ENCODE measurements at regions not wholly inside any gene's neighbourhood (a gene's known extent, or its start where the extent isn't known, plus 50 kb on each side); places are given as distances from the start of the nearest gene placed in this dataset.

- no peaks in the 10 kb centered on the region for H3K36me3 ChIP-seq (ENCODE audit: control insufficient read depth, insufficient read depth, low read length)
- no peaks in the 10 kb centered on the region for H3K4me1 ChIP-seq (ENCODE audit: control insufficient read depth, insufficient read depth, low read length)
- no peaks in the 10 kb centered on the region for H3K27me3 ChIP-seq (ENCODE audit: control insufficient read depth, insufficient read depth, low read length)
- no peak overlapping the region for H3K4me3 ChIP-seq (ENCODE audit: low read depth, low read length)
- no peaks in the 10 kb centered on the region for H3K9me3 ChIP-seq (ENCODE audit: control insufficient read depth, insufficient read depth, low read length)
- H3K9ac ChIP-seq (ENCODE audit: low read depth, low read length) = no peak overlapping the region
Observed at GRCh38 chr2:150610670-150611279, 123.3 kb upstream of the RND3 start.

- H3K4me1 ChIP-seq (ENCODE audit: control insufficient read depth, insufficient read depth, low read length) = no peaks in the 10 kb centered on the region
- no peaks in the 10 kb centered on the region for H3K27me3 ChIP-seq (ENCODE audit: control insufficient read depth, insufficient read depth, low read length)
- H3K9me3 ChIP-seq (ENCODE audit: control insufficient read depth, insufficient read depth, low read length) = no peaks in the 10 kb centered on the region
- H3K9ac ChIP-seq (ENCODE audit: low read depth, low read length) = no peak overlapping the region
- no peak overlapping the region for H3K4me3 ChIP-seq (ENCODE audit: low read depth, low read length)
- no peaks in the 10 kb centered on the region for H3K36me3 ChIP-seq (ENCODE audit: control insufficient read depth, insufficient read depth, low read length)
Observed at GRCh38 chr2:150609831-150610582, 122.5 kb upstream of the RND3 start.

DNA sequence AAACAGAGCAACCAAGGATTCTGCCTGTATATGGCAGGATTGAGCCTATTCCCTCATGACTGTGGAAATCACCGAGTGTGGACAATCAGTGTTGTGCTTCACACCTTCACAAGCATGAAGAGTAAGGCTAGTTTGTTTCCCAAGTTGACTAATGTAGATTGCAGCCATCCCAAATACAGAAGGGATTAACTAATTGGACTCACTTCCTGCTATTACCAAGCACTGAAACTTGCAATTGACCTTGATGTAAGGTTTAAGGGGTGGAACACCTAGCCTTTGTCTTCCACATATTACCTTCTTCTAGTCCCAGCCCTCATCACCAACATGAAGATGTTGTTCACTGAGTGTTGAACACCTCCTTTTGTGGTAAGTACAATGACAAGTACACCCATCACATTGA lies 120.9 kb upstream of the RND3 start:
- H3K4me3 ChIP-seq (ENCODE audit: low read depth, low read length) = no peak overlapping the region
- no peaks in the 10 kb centered on the region for H3K9me3 ChIP-seq (ENCODE audit: control insufficient read depth, insufficient read depth, low read length)
- H3K27me3 ChIP-seq (ENCODE audit: control insufficient read depth, insufficient read depth, low read length) = no peaks in the 10 kb centered on the region
- no peaks in the 10 kb centered on the region for H3K4me1 ChIP-seq (ENCODE audit: control insufficient read depth, insufficient read depth, low read length)
- H3K36me3 ChIP-seq (ENCODE audit: control insufficient read depth, insufficient read depth, low read length) = no peaks in the 10 kb centered on the region
- H3K9ac ChIP-seq (ENCODE audit: low read depth, low read length) = no peak overlapping the region

GRCh38 chr2:150607390-150607811 lies 119.9 kb upstream of the RND3 start:
- no peaks in the 10 kb centered on the region for H3K36me3 ChIP-seq (ENCODE audit: control insufficient read depth, insufficient read depth, low read length)
- no peaks in the 10 kb centered on the region for H3K4me1 ChIP-seq (ENCODE audit: control insufficient read depth, insufficient read depth, low read length)
- no peaks in the 10 kb centered on the region for H3K9me3 ChIP-seq (ENCODE audit: control insufficient read depth, insufficient read depth, low read length)
- H3K27me3 ChIP-seq (ENCODE audit: control insufficient read depth, insufficient read depth, low read length) = no peaks in the 10 kb centered on the region
- no peak overlapping the region for H3K4me3 ChIP-seq (ENCODE audit: low read depth, low read length)
- no peak overlapping the region for H3K9ac ChIP-seq (ENCODE audit: low read depth, low read length)

GRCh38 chr2:150606380-150607060 lies 119.1 kb upstream of the RND3 start:
- Histone ChIP-seq H3K9me3 (ENCODE audit: control insufficient read depth, insufficient read depth, low read length) (no peaks in the 10 kb centered on the region), H3K4me3 (ENCODE audit: low read depth, low read length) (no peak overlapping the region), H3K36me3 (ENCODE audit: control insufficient read depth, insufficient read depth, low read length) (no peaks in the 10 kb centered on the region), H3K4me1 (ENCODE audit: control insufficient read depth, insufficient read depth, low read length) (no peaks in the 10 kb centered on the region), H3K27me3 (ENCODE audit: control insufficient read depth, insufficient read depth, low read length) (no peaks in the 10 kb centered on the region), H3K9ac (ENCODE audit: low read depth, low read length) (no peak overlapping the region)

DNA sequence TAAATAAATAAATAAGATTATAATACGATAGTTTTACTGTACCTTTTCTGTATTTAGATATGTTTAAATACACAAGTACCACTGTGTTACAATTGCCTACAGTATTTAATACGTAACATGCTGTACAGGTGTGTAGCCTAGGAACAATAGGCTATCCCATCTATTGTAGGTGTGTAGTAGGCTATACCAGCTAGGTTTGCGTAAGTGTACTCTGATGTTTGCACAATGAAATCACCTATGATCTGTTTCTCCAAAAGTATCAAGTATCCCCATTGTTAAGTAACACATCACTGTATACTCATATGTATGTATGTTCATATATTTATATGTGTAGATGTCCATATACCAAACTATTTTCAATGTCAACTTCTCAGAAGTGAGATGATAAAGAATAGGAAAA lies 118.2 kb upstream of the RND3 start:
- Histone ChIP-seq H3K9ac (ENCODE audit: low read depth, low read length) (no peak overlapping the region), H3K9me3 (ENCODE audit: control insufficient read depth, insufficient read depth, low read length) (no peaks in the 10 kb centered on the region), H3K4me3 (ENCODE audit: low read depth, low read length) (no peak overlapping the region), H3K27me3 (ENCODE audit: control insufficient read depth, insufficient read depth, low read length) (no peaks in the 10 kb centered on the region), H3K4me1 (ENCODE audit: control insufficient read depth, insufficient read depth, low read length) (no peaks in the 10 kb centered on the region), H3K36me3 (ENCODE audit: control insufficient read depth, insufficient read depth, low read length) (no peaks in the 10 kb centered on the region)

GRCh38 chr2:150601280-150602038 lies 114.0 kb upstream of the RND3 start:
- H3K4me3 ChIP-seq (ENCODE audit: low read depth, low read length) = no peak overlapping the region
- H3K9me3 ChIP-seq (ENCODE audit: control insufficient read depth, insufficient read depth, low read length) = no peaks in the 10 kb centered on the region
- no peaks in the 10 kb centered on the region for H3K27me3 ChIP-seq (ENCODE audit: control insufficient read depth, insufficient read depth, low read length)
- no peaks in the 10 kb centered on the region for H3K36me3 ChIP-seq (ENCODE audit: control insufficient read depth, insufficient read depth, low read length)
- no peaks in the 10 kb centered on the region for H3K4me1 ChIP-seq (ENCODE audit: control insufficient read depth, insufficient read depth, low read length)
- H3K9ac ChIP-seq (ENCODE audit: low read depth, low read length) = no peak overlapping the region

- Histone ChIP-seq H3K4me3 (ENCODE audit: low read depth, low read length) (no peak overlapping the region), H3K9ac (ENCODE audit: low read depth, low read length) (no peak overlapping the region), H3K4me1 (ENCODE audit: control insufficient read depth, insufficient read depth, low read length) (no peaks in the 10 kb centered on the region), H3K27me3 (ENCODE audit: control insufficient read depth, insufficient read depth, low read length) (no peaks in the 10 kb centered on the region), H3K36me3 (ENCODE audit: control insufficient read depth, insufficient read depth, low read length) (no peaks in the 10 kb centered on the region), H3K9me3 (ENCODE audit: control insufficient read depth, insufficient read depth, low read length) (no peaks in the 10 kb centered on the region)
Observed at GRCh38 chr2:150599889-150600288, 112.4 kb upstream of the RND3 start.

DNA sequence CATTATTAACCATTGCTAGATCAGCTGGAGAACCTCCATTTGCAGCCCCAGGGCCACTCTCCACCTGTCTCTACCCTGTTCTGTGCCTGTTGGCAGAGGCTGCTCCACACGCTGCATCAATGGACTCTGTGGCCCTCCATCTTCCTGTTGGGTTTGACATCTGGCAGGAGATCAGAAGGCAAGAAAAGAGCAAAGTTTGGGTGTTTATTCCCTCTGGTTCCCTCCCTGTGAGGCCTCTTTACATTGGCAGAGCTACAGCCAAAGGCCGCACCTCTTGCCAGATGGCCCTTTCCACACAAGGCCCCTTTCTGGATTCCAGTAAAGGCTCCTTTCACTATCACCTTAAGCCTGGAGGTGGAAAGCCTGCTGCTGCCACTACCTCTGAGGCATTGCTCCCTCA lies 110.9 kb upstream of the RND3 start:
- H3K4me1 ChIP-seq (ENCODE audit: control insufficient read depth, insufficient read depth, low read length) = no peaks in the 10 kb centered on the region
- no peak overlapping the region for H3K9ac ChIP-seq (ENCODE audit: low read depth, low read length)
- H3K4me3 ChIP-seq (ENCODE audit: low read depth, low read length) = no peak overlapping the region
- no peaks in the 10 kb centered on the region for H3K9me3 ChIP-seq (ENCODE audit: control insufficient read depth, insufficient read depth, low read length)
- H3K36me3 ChIP-seq (ENCODE audit: control insufficient read depth, insufficient read depth, low read length) = no peaks in the 10 kb centered on the region
- H3K27me3 ChIP-seq (ENCODE audit: control insufficient read depth, insufficient read depth, low read length) = no peaks in the 10 kb centered on the region

DNA sequence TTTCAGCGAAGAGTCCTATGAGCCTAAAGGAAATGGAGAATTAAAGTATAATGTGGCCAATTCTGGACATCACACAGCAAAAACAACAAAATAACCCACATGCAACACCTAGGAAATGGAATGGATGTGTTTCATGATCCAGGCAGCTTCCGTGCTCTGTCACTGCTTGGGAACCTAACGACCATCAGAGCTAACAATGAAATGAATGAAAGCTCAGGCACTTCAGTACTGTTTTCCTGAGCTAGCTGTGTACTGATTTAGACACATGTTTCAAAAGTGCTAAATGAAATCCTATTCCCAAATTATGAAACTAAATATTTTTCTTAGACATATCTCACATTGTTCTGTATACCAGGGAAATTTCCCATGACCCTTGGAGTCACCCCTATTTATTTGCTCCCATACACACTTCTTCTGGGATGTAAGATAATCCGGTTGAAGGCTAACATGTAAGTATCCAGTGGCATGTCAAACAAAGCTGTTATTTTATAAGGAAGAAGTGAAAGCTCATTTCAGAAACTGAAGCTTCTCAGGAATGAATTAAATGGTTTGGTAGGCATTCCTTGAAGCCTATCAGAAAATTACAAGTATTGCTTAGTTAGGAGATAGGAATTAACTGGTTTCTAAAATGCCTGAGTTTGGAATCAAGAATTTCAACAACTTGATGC lies 108.5 kb upstream of the RND3 start:
- H3K9me3 ChIP-seq (ENCODE audit: control insufficient read depth, insufficient read depth, low read length) = no peaks in the 10 kb centered on the region
- no peaks in the 10 kb centered on the region for H3K27me3 ChIP-seq (ENCODE audit: control insufficient read depth, insufficient read depth, low read length)
- no peaks in the 10 kb centered on the region for H3K36me3 ChIP-seq (ENCODE audit: control insufficient read depth, insufficient read depth, low read length)

GRCh38 chr2:150594299-150594698 lies 106.8 kb upstream of the RND3 start:
- H3K9ac ChIP-seq (ENCODE audit: low read depth, low read length) = no peak overlapping the region
- H3K27me3 ChIP-seq (ENCODE audit: control insufficient read depth, insufficient read depth, low read length) = no peaks in the 10 kb centered on the region
- no peaks in the 10 kb centered on the region for H3K4me1 ChIP-seq (ENCODE audit: control insufficient read depth, insufficient read depth, low read length)
- no peak overlapping the region for H3K4me3 ChIP-seq (ENCODE audit: low read depth, low read length)
- H3K9me3 ChIP-seq (ENCODE audit: control insufficient read depth, insufficient read depth, low read length) = no peaks in the 10 kb centered on the region
- no peaks in the 10 kb centered on the region for H3K36me3 ChIP-seq (ENCODE audit: control insufficient read depth, insufficient read depth, low read length)

More for the DNA sequence above, 108.5 kb upstream of the RND3 start:
- H3K4me3 ChIP-seq (ENCODE audit: low read depth, low read length) = no peak overlapping the region
- no peaks in the 10 kb centered on the region for H3K4me1 ChIP-seq (ENCODE audit: control insufficient read depth, insufficient read depth, low read length)
- H3K9ac ChIP-seq (ENCODE audit: low read depth, low read length) = no peak overlapping the region
